H54 (cell line): ENCODE measurements at regions not wholly inside any gene's neighbourhood (a gene's known extent, or its start where the extent isn't known, plus 50 kb on each side); places are given as distances from the start of the nearest gene placed in this dataset.
"Not testable (repeated sequence)": the region's sequence is repeated elsewhere in the genome, so short reads cannot be mapped to it uniquely, and the experiment has no call there.

ENCODE experiments used
- DNase-seq: peaks from one replicate; pipeline ENCODE4 v3.0.0; 2011; ENCODE audit warnings: low spot score, mixed read lengths; ENCODE audit not compliant: insufficient read length
- FAIRE-seq: peaks from 3 replicates; lab custom pipeline; 2011; peaks lifted over from hg19 to GRCh38; lab: Jason Lieb, UNC
- POLR2A ChIP-seq: IDR thresholded peaks from 2 replicates; pipeline ENCODE4 v1.6.1; 2011; ENCODE audit warnings: low read depth, mild to moderate bottlenecking, low read length

GRCh38 chr7:16960337-16960965 is 78.7 kb upstream of the AGR3 start:
- DNase-seq (no peak), FAIRE-seq (no peak)
- no peak for TF ChIP-seq POLR2A

- FAIRE-seq (no peak), DNase-seq (no peak)
- TF ChIP-seq POLR2A: no peak
These were observed 79.9 kb upstream of the AGR3 start for GRCh38 chr7:16961641-16962040.

DNA sequence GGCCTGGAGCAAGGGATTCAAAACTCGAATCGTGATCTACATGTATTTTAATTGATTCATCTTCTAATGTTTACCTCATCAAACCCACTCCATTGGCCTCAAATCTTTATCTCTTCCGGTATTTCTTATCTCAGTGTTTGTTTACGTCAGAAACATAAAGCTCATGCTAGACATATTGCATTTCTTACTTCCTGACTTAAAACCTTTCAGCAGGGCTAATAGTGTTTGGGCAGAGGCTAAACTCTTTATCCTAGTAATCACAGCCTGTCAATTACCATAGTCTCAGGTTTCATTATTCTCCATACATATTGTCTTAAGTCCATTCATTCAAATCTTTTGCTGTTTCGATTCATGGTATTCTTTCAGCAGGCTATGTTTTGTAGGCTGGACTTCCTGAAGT is 81.3 kb upstream of the AGR3 start:
- no peak for DNase-seq
- no peak for FAIRE-seq
- no peak for TF ChIP-seq POLR2A

- DNase-seq, FAIRE-seq: not testable (repeated sequence)
These were observed 83.9 kb upstream of the AGR3 start for GRCh38 chr7:16965697-16966096.

DNA sequence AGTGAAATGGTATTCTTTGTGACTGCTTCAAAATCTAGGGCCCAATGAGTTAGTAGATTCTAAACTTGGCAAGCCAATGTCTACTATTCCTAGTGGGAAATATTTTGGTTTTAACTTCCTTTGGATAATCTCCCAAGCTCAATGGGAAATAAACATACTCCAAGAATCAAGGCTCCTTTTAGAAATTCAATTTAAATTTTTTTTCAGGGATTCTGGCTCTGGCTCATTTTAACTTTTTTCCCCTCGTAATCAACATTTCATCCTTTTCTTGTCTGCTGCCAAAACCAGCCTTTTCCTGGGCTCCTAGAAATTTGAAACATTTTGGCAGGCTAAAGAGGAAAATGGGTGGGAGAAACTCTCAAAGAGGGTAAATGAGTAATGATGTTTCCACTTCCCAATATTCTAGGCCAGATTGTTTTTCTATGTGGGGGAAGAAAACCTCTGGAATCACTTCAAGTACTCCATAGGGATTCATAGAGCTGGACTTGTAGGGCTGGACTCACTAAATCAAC is 85.6 kb upstream of the AGR3 start:
- FAIRE-seq (no peak), DNase-seq (no peak)

DNA sequence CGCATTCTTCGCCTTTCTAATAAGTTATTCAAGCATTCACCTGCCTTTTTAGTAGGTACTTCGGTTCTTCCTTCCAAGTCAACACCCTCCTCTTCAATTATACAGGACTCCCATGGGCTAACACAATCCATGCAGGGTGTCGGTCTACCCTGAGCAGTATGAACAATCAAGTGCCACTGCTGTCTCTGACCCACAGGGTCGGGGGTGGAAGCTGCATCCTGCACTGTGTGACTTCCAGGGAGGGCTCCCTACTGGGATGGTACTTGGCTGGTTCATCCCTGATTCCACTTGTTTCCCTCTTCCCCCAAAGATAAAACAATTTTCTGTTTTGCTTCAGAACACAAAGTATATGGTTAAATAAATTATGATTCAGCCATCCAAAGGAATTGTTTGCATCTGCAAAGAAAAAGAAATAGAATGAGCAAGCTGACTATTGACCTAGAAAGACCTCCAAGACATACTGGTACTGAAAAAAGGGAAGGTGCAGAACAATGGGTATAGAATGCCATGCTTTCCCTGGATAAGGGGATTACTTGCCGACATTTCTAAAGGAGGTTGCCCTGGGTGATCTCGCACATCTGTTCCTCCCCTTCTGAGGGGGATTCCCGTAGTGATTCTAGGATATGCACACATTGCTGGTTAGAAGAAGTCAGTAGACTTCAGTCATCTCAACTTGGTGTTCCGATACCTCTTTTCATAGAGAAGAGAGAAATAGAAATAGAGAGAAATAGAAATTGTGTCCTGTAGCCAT is 89.1 kb upstream of the AGR3 start:
- FAIRE-seq: no peak

More for the DNA sequence above, 85.6 kb upstream of the AGR3 start:
- TF ChIP-seq POLR2A: no peak

GRCh38 chr7:16975712-16976111 is 93.9 kb upstream of the AGR3 start:
- DNase-seq: no peak
- TF ChIP-seq POLR2A: no peak
- FAIRE-seq: no peak

More for the DNA sequence above, 89.1 kb upstream of the AGR3 start:
- DNase-seq: no peak
- no peak for TF ChIP-seq POLR2A

GRCh38 chr7:16978358-16979244 is 96.8 kb upstream of the AGR3 start:
- peak; percentile 24 for DNase-seq
- no peak for TF ChIP-seq POLR2A
- FAIRE-seq: peak; percentile 84

- no peak for TF ChIP-seq POLR2A
- DNase-seq (no peak), FAIRE-seq (no peak)
These were observed 98.8 kb upstream of the AGR3 start for GRCh38 chr7:16980539-16980938.

DNA sequence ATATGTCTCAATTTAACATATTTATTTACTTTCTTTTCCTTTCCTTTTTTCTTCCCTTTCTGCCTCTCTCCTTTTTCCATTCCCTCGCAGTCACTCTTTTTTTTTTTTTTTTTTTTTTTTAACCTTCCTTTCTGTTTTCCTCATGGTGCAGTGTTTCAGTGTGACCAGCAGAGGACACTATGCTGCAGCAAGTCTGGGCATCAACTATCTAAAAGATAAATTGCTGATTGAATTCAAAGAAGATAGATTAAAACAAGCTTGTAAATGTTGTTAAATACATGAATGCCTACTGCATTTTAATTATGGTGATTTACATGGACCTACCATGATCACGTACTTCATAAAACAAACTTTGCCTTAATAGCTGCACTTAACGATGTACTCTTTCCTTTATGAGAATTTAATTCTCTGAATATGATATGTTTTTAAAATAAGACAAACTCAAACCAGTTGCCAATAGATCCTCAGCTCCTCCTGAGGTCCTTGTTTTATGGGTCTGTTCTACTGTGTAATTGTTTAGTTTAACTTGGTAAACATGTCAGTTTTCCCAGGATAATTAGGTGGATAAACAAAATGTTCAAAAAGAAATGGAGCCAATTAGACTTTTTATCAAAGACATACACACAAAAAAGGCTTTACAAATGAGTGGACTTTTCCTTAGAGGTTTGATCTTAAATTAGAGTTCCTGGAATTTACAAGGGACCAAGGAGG is 101.0 kb upstream of the AGR3 start:
- peak; percentile 69 for FAIRE-seq
- TF ChIP-seq POLR2A: no peak
- DNase-seq: no peak

DNA sequence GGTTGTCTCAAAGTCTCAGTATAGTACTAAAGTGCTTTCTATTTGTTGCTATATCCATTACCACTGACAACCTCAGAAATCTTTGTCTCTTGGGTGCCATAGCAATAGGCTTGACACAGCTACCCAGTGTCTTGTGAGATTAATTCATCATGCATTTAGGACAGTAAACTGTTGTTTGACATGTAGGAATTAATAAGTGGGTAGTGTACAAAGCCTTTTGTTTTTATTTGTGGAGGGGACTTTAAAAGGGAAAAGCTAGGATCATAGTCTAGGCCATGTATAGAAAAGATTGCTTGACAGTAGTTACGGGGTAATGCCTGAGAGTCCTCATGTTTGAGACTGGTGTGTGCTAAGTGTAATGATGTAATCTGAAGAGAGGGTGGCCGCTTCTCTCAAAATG is 102.6 kb upstream of the AGR3 start:
- no peak for TF ChIP-seq POLR2A
- no peak for DNase-seq
- no peak for FAIRE-seq

DNA sequence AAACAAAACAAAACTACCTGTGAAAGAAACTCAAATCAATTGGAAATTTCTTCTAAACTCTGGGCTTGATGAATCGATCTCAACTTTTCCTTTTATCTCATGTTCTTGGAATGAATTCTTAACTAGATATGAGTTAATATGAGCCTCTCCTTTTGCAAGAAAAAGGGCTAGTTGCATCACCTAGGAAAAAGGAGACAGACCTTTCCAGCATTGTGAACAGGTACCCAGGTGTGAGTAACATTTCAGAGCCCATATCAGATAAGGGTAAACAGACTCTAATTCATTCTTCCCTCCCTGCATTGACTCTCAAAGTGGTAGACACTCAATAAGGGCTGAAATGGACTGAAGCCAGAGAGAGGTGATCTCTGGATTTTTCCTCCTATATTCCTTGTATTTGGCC is 103.8 kb upstream of the AGR3 start:
- no peak for DNase-seq
- FAIRE-seq: no peak
- TF ChIP-seq POLR2A: no peak

- DNase-seq (no peak), FAIRE-seq (no peak)
These were observed 105.0 kb upstream of the AGR3 start for GRCh38 chr7:16986755-16987154.

GRCh38 chr7:16989811-16990413 is 108.1 kb upstream of the AGR3 start:
- peak; percentile 65 for FAIRE-seq

More at GRCh38 chr7:16986755-16987154, 105.0 kb upstream of the AGR3 start:
- no peak for TF ChIP-seq POLR2A

More at GRCh38 chr7:16989811-16990413, 108.1 kb upstream of the AGR3 start:
- TF ChIP-seq POLR2A: peak; percentile 59
- peak; percentile 24 for DNase-seq
